Smooth muscle cell (in vitro differentiated cells): ENCODE measurements at regions not wholly inside any gene's neighbourhood (a gene's known extent, or its start where the extent isn't known, plus 50 kb on each side); places are given as distances from the start of the nearest gene placed in this dataset.
"Not testable (repeated sequence)": the region's sequence is repeated elsewhere in the genome, so short reads cannot be mapped to it uniquely, and the experiment has no call there.

Source experiments
- DNase-seq: peaks from one replicate; lab custom pipeline; 2025; ENCODE audit not compliant: unreplicated experiment; lab: John Stamatoyannopoulos, UW
- H2AFZ ChIP-seq: fragments of 200-600 bp; sonication (generic); 2 replicates; pipeline ENCODE4 v1.6.0; 2016; ENCODE audit warnings: antibody characterized with exemption, low read depth, mild to moderate bottlenecking
- H3F3A ChIP-seq: fragments of 200-600 bp; sonication (generic); 2 replicates; pipeline ENCODE4 v1.6.0; 2017; ENCODE audit warnings: antibody characterized with exemption, low read depth
- H3K27ac ChIP-seq: fragments of 200-600 bp; sonication (generic); 2 replicates; pipeline ENCODE4 v1.5.1; 2016; ENCODE audit warnings: low read depth, mild to moderate bottlenecking
- H3K27me3 ChIP-seq: fragments of 200-600 bp; sonication (generic); 2 replicates; pipeline ENCODE4 v1.6.1; 2016; ENCODE audit warnings: low read depth, mild to moderate bottlenecking
- H3K36me3 ChIP-seq: fragments of 200-600 bp; sonication (generic); 2 replicates; pipeline ENCODE4 v1.5.1; 2016; ENCODE audit warnings: low read depth
- H3K4me1 ChIP-seq: fragments of 200-600 bp; sonication (generic); 2 replicates; pipeline ENCODE4 v1.5.1; 2016; ENCODE audit warnings: low read depth
- H3K4me2 ChIP-seq: fragments of 200-600 bp; sonication (generic); 2 replicates; pipeline ENCODE4 v1.6.0; 2016; ENCODE audit warnings: mild to moderate bottlenecking
- H3K4me3 ChIP-seq: fragments of 200-600 bp; sonication (generic); 2 replicates; pipeline ENCODE4 v1.5.1; 2016; ENCODE audit warnings: mild to moderate bottlenecking
- H3K79me2 ChIP-seq: fragments of 200-600 bp; sonication (generic); 2 replicates; pipeline ENCODE4 v1.6.0; 2016; ENCODE audit warnings: low read depth, mild to moderate bottlenecking
- H3K9ac ChIP-seq: fragments of 200-600 bp; sonication (generic); 2 replicates; pipeline ENCODE4 v1.6.0; 2016; ENCODE audit warnings: low read depth
- H3K9me3 ChIP-seq: fragments of 200-600 bp; sonication (generic); replicated peaks from 2 replicates; pipeline ENCODE4 v1.5.1; 2016; ENCODE audit warnings: low read depth
- H4K20me1 ChIP-seq: fragments of 200-600 bp; sonication (generic); 2 replicates; pipeline ENCODE4 v1.6.0; 2016; ENCODE audit warnings: low read depth
- WGBS: methylation state at CpG from one replicate; pipeline ENCODE4 v1.1.7; 2016; ENCODE audit warnings: low lambda C conversion rate; 5-methylcytosine and 5-hydroxymethylcytosine counted together
- TF ChIP-seq, protein P1 (sequence below): fragments of 200-600 bp; sonication (generic); IDR thresholded peaks from 2 replicates; pipeline ENCODE4 v1.5.1; 2017; ENCODE audit warnings: borderline replicate concordance, mild to moderate bottlenecking, antibody characterized with exemption; ENCODE audit not compliant: insufficient read depth, poor library complexity, severe bottlenecking

DNA sequence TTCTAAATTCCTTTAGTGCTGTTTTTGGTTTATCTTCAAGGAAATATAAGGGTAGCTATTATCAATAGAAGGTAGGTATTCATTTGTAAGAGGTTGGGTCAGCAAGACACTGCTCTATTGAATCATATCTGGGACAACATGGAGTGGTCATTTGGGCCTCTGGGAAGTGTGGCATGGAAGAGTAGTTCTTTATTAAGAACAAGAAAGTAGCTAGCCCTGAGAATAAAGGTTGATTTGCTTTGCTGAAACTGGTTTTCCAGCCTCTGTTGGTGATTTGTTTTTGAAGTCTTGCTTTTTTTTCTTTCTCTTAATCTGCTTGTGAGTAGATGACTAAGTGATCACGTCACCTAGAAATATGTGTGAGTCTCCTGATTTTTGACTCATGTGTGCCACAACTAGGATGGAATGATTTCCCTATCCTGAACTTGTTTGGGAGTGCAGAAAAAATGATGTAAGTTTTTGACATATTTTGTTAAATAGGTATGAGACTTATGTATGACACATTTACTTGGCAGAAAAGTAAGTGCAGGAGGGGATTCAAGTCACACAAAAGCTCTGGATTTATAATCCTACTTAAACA lies 381.8 kb downstream of the CENPW start:
- Histone ChIP-seq H3K4me2 (peak overlapping the region; percentile 72), H3F3A (no peaks in the 10 kb centered on the region), H3K36me3 (no peaks in the 10 kb centered on the region), H4K20me1 (no peaks in the 10 kb centered on the region), H3K9ac (peak overlapping the region; percentile 63), H2AFZ (peak overlapping the region; percentile 26), H3K27me3 (no peaks in the 10 kb centered on the region), H3K79me2 (no peaks in the 10 kb centered on the region), H3K27ac (peak overlapping the region; percentile 90), H3K9me3 (no peaks in the 10 kb centered on the region), H3K4me1 (peaks cover 14% of the 10 kb centered on the region), H3K4me3 (no peak overlapping the region)
- no peak for DNase-seq
- TF ChIP-seq, protein P1, sequence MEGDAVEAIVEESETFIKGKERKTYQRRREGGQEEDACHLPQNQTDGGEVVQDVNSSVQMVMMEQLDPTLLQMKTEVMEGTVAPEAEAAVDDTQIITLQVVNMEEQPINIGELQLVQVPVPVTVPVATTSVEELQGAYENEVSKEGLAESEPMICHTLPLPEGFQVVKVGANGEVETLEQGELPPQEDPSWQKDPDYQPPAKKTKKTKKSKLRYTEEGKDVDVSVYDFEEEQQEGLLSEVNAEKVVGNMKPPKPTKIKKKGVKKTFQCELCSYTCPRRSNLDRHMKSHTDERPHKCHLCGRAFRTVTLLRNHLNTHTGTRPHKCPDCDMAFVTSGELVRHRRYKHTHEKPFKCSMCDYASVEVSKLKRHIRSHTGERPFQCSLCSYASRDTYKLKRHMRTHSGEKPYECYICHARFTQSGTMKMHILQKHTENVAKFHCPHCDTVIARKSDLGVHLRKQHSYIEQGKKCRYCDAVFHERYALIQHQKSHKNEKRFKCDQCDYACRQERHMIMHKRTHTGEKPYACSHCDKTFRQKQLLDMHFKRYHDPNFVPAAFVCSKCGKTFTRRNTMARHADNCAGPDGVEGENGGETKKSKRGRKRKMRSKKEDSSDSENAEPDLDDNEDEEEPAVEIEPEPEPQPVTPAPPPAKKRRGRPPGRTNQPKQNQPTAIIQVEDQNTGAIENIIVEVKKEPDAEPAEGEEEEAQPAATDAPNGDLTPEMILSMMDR = no peak
- 23% methylated on average over 1 of the region's 1 CpG for WGBS

DNA sequence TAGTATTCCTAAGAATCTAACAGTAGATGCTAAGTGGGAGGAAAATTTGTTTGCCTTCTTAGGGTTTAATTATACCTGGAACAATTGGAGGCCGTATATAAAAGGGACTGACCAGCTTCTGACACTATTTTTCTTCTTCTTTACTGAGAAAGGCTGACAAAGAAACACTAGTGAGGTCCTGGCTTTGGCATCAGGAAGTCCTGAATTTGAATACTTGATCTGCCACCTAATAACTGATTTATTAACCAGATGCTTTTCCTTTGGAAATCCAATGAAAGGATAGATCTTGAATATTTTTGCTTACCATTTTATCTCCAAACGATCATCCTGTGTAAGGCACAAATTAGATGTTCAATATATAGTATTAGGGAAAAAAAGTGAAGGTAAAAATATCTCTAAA lies 382.5 kb downstream of the CENPW start:
- TF ChIP-seq, protein P1 = no peak
- Histone ChIP-seq H4K20me1 (no peaks in the 10 kb centered on the region), H3K9ac (peak overlapping the region; percentile 63), H2AFZ (no peak overlapping the region), H3K27me3 (no peaks in the 10 kb centered on the region), H3K4me1 (peaks cover 7% of the 10 kb centered on the region), H3K9me3 (no peaks in the 10 kb centered on the region), H3K4me3 (no peak overlapping the region), H3K79me2 (no peaks in the 10 kb centered on the region), H3K36me3 (no peaks in the 10 kb centered on the region), H3K27ac (peak overlapping the region; percentile 72), H3K4me2 (no peak overlapping the region), H3F3A (no peaks in the 10 kb centered on the region)
- DNase-seq = no peak
- WGBS = 92% methylated on average over 2 of the region's 2 CpGs

DNA sequence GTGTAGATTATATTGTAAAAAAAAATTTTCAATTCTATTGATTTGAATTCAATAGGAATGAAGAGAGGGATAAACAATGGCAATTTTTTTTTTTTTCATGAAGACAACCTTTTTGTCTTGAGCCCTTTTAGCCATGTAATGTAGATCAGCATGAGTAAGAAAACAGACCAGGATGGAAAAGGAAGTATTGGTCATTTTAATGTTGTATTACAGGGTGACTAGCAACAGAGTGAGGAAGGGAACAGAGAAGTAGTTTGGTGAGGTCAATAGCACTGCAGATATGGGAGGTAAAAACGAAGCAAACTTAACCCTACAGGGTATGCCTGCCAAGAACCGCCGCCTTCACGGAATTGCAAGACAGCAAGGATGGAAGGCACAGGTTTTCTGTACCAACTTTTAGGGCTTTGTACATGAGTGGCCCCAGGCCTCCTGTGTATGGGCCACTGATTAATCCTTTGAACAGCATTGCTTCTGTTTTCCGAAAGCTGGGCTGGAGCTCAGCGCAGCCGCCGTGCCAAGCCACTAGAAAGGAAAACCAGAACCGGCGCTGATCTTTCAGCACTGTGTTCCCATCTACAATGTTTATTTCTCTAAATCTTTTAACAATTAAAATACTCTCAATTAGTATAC lies 383.7 kb downstream of the CENPW start:
- DNase-seq = no peak
- Histone ChIP-seq H3F3A (no peaks in the 10 kb centered on the region), H3K9me3 (no peaks in the 10 kb centered on the region), H3K27me3 (no peaks in the 10 kb centered on the region), H3K27ac (no peak overlapping the region), H3K9ac (no peak overlapping the region), H3K4me3 (no peak overlapping the region), H3K79me2 (no peaks in the 10 kb centered on the region), H2AFZ (no peak overlapping the region), H4K20me1 (no peaks in the 10 kb centered on the region), H3K4me2 (no peak overlapping the region), H3K4me1 (peaks cover 6% of the 10 kb centered on the region), H3K36me3 (no peaks in the 10 kb centered on the region)
- TF ChIP-seq, protein P1 = no peak
- WGBS = 95% methylated on average over 10 of the region's 10 CpGs

DNA sequence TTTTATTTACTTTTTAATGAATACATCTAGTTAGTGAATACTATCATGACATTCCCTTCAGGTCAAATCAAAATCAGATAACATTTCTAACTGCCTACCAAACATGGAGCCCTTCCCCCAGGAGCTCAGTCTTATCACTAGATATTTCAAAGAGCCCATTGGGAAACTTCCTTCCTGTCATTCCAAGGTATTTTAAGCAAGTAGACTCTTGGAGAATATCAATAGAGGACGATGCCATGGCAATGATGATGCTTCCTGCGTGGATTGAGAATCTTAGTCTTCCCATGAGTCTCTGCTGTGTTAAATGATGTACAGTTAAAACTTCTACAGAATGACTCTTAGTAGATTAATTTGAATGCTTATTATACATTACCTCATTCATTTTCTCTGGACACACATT lies 384.9 kb downstream of the CENPW start:
- 91% methylated on average over 2 of the region's 2 CpGs for WGBS

DNA sequence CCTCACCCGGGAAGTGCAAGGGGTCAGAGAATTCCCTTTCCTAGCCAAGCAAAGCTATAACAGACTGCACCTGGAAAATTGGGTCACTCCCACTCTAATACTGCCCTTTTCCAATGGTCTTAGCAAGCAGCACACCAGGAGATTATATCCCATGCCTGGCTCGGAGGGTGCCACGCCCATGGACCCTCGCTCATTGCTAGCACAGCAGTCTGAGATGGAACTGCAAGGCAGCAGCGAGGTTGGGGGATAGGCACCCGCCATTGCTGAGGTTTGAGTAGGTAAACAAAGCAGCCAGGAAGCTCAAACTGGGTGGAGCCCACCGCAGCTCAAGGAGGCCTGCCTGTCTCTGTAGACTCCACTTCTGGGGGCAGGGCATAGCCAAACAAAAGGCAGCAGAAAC lies 386.5 kb downstream of the CENPW start:
- H3K4me1 ChIP-seq, H3K36me3 ChIP-seq, H4K20me1 ChIP-seq, H2AFZ ChIP-seq, H3K9me3 ChIP-seq, DNase-seq, H3K4me3 ChIP-seq, H3K27ac ChIP-seq, H3K9ac ChIP-seq, H3K4me2 ChIP-seq, H3F3A ChIP-seq, H3K27me3 ChIP-seq, H3K79me2 ChIP-seq: not testable (repeated sequence)
- WGBS = 93% methylated on average over 7 of the region's 7 CpGs

More for the DNA sequence above, 384.9 kb downstream of the CENPW start:
- no peaks in the 10 kb centered on the region for H3K79me2 ChIP-seq
- no peaks in the 10 kb centered on the region for H3F3A ChIP-seq
- DNase-seq = no peak
- H3K4me1 ChIP-seq = peaks cover 6% of the 10 kb centered on the region
- H3K27me3 ChIP-seq = no peaks in the 10 kb centered on the region
- H3K27ac ChIP-seq = no peak overlapping the region
- H3K4me3 ChIP-seq = no peak overlapping the region
- H3K9ac ChIP-seq = no peak overlapping the region
- H3K4me2 ChIP-seq = no peak overlapping the region
- H3K9me3 ChIP-seq = no peaks in the 10 kb centered on the region
- TF ChIP-seq, protein P1 = no peak
- no peaks in the 10 kb centered on the region for H3K36me3 ChIP-seq
- H2AFZ ChIP-seq = no peak overlapping the region
- no peaks in the 10 kb centered on the region for H4K20me1 ChIP-seq
